Common myeloid progenitor, CD34-positive (primary cell): ENCODE measurements at regions not wholly inside any gene's neighbourhood (a gene's known extent, or its start where the extent isn't known, plus 50 kb on each side); places are given as distances from the start of the nearest gene placed in this dataset.

Experiments used
- CTCF ChIA-PET: fragments of 350-600 bp; sonication (Branson Sonifier 250); formaldehyde crosslinking; loops from one replicate; lab custom pipeline; 2021; ENCODE audit warnings: antibody characterized with exemption; lab: Charles Lee
- POLR2A ChIA-PET: fragments of 350-600 bp; sonication (Branson Sonifier 250); formaldehyde crosslinking; loops from one replicate; lab custom pipeline; 2021; ENCODE audit warnings: antibody characterized with exemption; lab: Charles Lee
- DNase-seq, 3 donors: peaks; one replicate each; pipeline versions ENCODE4 v3.0.0 to v3.0.0-alpha.2; 2013
- H3K27ac ChIP-seq, 2 experiments: 1 replicate in 1 of 2; 2 replicates in 1 of 2; pipeline ENCODE4 v1.7.0; 2013; ENCODE audit warnings: inconsistent platforms in 2 of 2, low read length in 2 of 2, mild to moderate bottlenecking in 2 of 2, low read depth in 1 of 2, moderate library complexity in 1 of 2; ENCODE audit not compliant: severe bottlenecking in 2 of 2, insufficient read depth in 1 of 2, poor library complexity in 1 of 2
- H3K27me3 ChIP-seq, 5 experiments: replicated peaks in 2 of 5; 1 replicate in 3 of 5; 2 replicates in 2 of 5; pipeline versions ENCODE4 v1.6.1 to v1.7.0; 2013; ENCODE audit warnings: low read length in 4 of 5, mild to moderate bottlenecking in 2 of 5, moderate library complexity in 2 of 5, inconsistent platforms in 1 of 5; ENCODE audit not compliant: insufficient read depth in 5 of 5, control insufficient read depth in 4 of 5
- H3K36me3 ChIP-seq, 4 experiments: 1 replicate in 2 of 4; 2 replicates in 2 of 4; pipeline versions ENCODE4 v1.6.1 to v1.7.0; 2013; ENCODE audit warnings: low read length in 3 of 4, control low read depth in 1 of 4, mild to moderate bottlenecking in 1 of 4; ENCODE audit not compliant: control insufficient read depth in 4 of 4, insufficient read depth in 4 of 4
- H3K4me1 ChIP-seq, 4 experiments: 1 replicate in 3 of 4; 2 replicates in 1 of 4; pipeline versions ENCODE4 v1.6.1 to v1.7.1; 2013; ENCODE audit warnings: low read length in 3 of 4, mild to moderate bottlenecking in 3 of 4, control low read depth in 1 of 4, inconsistent platforms in 1 of 4, moderate library complexity in 1 of 4; ENCODE audit not compliant: control insufficient read depth in 4 of 4, insufficient read depth in 4 of 4; ENCODE audit errors: control extremely low read depth in 1 of 4
- H3K4me3 ChIP-seq, 7 experiments: 1 replicate in 4 of 7; 2 replicates in 3 of 7; pipeline versions ENCODE4 v1.5.1 to v1.7.0; 2013; ENCODE audit warnings: mild to moderate bottlenecking in 7 of 7, low read length in 6 of 7, moderate library complexity in 6 of 7, inconsistent platforms in 2 of 7, low read depth in 2 of 7, control low read depth in 1 of 7; ENCODE audit not compliant: insufficient read depth in 4 of 7, control insufficient read depth in 1 of 7; ENCODE audit errors: extremely low read depth in 1 of 7
- H3K9me3 ChIP-seq, 5 experiments: 1 replicate in 4 of 5; 2 replicates in 1 of 5; pipeline versions ENCODE4 v1.6.1 to v1.7.1; 2013; ENCODE audit warnings: low read length in 4 of 5, mild to moderate bottlenecking in 2 of 5, inconsistent platforms in 1 of 5, low read depth in 1 of 5, moderate library complexity in 1 of 5; ENCODE audit not compliant: control insufficient read depth in 4 of 5, insufficient read depth in 2 of 5; ENCODE audit errors: control extremely low read depth in 1 of 5
- WGBS: methylation state at CpG from one replicate; pipeline ENCODE4 v1.1.5; 2013; ENCODE audit not compliant: insufficient coverage; 5-methylcytosine and 5-hydroxymethylcytosine counted together

GRCh38 chr14:40133463-40133862 lies 701.2 kb upstream of the FBXO33 start:
- ChIA-PET CTCF (no interaction called here), POLR2A (no interaction called here)
- 100% methylated on average over 1 of the region's 2 CpGs for WGBS
- H3K27ac ChIP-seq, result no peak overlapping the region
- H3K4me3 ChIP-seq, result no peak overlapping the region
- no peaks in the 10 kb centered on the region for H3K36me3 ChIP-seq
- DNase-seq, result no peak
- no peaks in the 10 kb centered on the region for H3K9me3 ChIP-seq
- H3K27me3 ChIP-seq, result no peaks in the 10 kb centered on the region
- H3K4me1 ChIP-seq, result no peaks in the 10 kb centered on the region

GRCh38 chr14:40129159-40129558 lies 696.9 kb upstream of the FBXO33 start:
- Histone ChIP-seq H3K27ac (no peak overlapping the region), H3K27me3 (no peaks in the 10 kb centered on the region), H3K4me3 (no peak overlapping the region), H3K9me3 (no peaks in the 10 kb centered on the region), H3K36me3 (no peaks in the 10 kb centered on the region), H3K4me1 (no peaks in the 10 kb centered on the region)
- no peak for DNase-seq
- POLR2A ChIA-PET, result no interaction called here
- CTCF ChIA-PET, result no interaction called here

- H3K27ac ChIP-seq, result no peak overlapping the region
- no peaks in the 10 kb centered on the region for H3K27me3 ChIP-seq
- H3K4me3 ChIP-seq, result no peak overlapping the region
- H3K9me3 ChIP-seq, result no peaks in the 10 kb centered on the region
- no CpG with 5 or more reads among the region's 2 CpGs for whole genome bisulfite sequencing
- POLR2A ChIA-PET, result no interaction called here
- DNase-seq, result no peak
- H3K4me1 ChIP-seq, result no peaks in the 10 kb centered on the region
- no peaks in the 10 kb centered on the region for H3K36me3 ChIP-seq
- CTCF ChIA-PET, result no interaction called here
Observed at GRCh38 chr14:40123816-40124215, 691.6 kb upstream of the FBXO33 start.

GRCh38 chr14:40122968-40123648 lies 690.9 kb upstream of the FBXO33 start:
- H3K27me3 ChIP-seq, result no peaks in the 10 kb centered on the region
- H3K36me3 ChIP-seq, result no peaks in the 10 kb centered on the region
- H3K4me1 ChIP-seq, result no peaks in the 10 kb centered on the region
- no peaks in the 10 kb centered on the region for H3K9me3 ChIP-seq
- no peak overlapping the region for H3K27ac ChIP-seq
- 100% methylated on average over 1 of the region's 2 CpGs for WGBS
- POLR2A ChIA-PET, result no interaction called here
- no peak overlapping the region for H3K4me3 ChIP-seq
- DNase-seq, result no peak
- CTCF ChIA-PET, result no interaction called here

DNA sequence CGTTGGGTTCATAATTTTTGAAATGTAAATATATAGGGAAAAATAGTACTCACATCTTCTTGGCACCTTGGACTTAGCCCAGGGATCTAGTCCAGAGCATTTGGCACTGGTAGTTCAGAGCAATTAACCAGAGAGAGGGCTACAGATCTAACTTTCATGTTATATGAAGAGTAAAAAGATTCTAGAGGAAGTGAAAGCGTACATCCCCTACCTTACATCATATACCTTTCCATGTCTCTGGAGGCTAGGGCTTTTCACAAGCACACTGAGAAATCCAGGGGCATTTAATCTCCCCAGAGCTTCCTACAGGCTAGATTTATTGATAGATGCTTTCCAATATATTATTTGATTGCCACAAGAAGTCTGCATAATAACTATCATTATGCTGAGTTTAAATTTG lies 687.5 kb upstream of the FBXO33 start:
- POLR2A ChIA-PET, result no interaction called here
- H3K27me3 ChIP-seq, result no peaks in the 10 kb centered on the region
- H3K4me1 ChIP-seq, result no peaks in the 10 kb centered on the region
- WGBS, result no CpG with 5 or more reads among the region's 2 CpGs
- CTCF ChIA-PET, result no interaction called here
- DNase-seq, result no peak
- no peaks in the 10 kb centered on the region for H3K36me3 ChIP-seq
- H3K27ac ChIP-seq, result no peak overlapping the region
- H3K4me3 ChIP-seq, result no peak overlapping the region
- no peaks in the 10 kb centered on the region for H3K9me3 ChIP-seq

DNA sequence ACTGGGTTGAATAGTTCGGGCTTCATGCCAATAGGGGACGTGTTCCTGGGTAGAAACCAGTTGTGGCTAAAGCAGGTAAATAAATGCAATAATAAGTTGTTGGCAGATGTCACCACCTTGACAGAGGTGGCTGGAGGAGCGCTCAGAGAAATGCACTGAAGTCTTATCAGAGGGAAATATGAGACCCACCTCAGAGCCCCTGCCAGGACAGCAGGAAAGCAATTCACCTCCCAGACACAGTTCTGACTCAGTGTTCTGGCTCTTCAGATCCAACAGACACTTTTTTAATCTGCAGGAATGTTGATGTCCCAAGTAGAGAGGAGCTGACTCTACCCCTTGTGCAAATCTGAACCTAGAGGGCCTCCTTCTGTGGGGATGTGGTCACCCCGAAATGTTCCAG lies 687.1 kb upstream of the FBXO33 start:
- ChIA-PET CTCF (no interaction called here), POLR2A (no interaction called here)
- Histone ChIP-seq H3K4me1 (no peaks in the 10 kb centered on the region), H3K36me3 (no peaks in the 10 kb centered on the region), H3K4me3 (no peak overlapping the region), H3K27me3 (no peaks in the 10 kb centered on the region), H3K9me3 (no peaks in the 10 kb centered on the region), H3K27ac (no peak overlapping the region)
- WGBS, result 100% methylated on average over 2 of the region's 4 CpGs
- DNase-seq, result no peak

DNA sequence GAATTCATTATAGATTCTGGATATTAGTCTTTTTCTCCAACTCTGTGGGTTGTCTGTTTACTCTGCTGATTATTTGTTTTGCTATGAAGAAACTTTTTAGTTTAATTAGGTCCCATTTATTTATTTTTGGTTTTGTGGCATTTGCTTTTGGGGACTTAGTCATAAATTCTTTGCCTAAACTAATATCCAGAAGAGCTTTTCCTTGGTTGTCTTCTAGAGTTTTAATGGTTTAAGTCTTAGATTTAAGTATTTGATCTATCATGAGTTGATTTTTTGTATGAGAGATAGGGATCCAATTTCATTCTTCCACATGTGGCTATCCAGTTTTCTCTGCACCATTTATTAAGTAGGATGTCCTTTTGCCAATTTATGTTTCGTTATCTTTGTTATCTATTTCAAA lies 683.4 kb upstream of the FBXO33 start:
- Histone ChIP-seq H3K4me1 (no peaks in the 10 kb centered on the region), H3K27ac (no peak overlapping the region), H3K36me3 (no peaks in the 10 kb centered on the region), H3K4me3 (no peak overlapping the region), H3K27me3 (no peaks in the 10 kb centered on the region), H3K9me3 (no peaks in the 10 kb centered on the region)
- WGBS, result no CpG with 5 or more reads among the region's 1 CpG
- ChIA-PET CTCF (no interaction called here), POLR2A (no interaction called here)
- no peak for DNase-seq
